HG03135 (cell line): ENCODE measurements at regions not wholly inside any gene's neighbourhood (a gene's known extent, or its start where the extent isn't known, plus 50 kb on each side); places are given as distances from the start of the nearest gene placed in this dataset.

Experiments used
- ATAC-seq: cut with Tn5 transposase; IDR thresholded peaks from one replicate; pipeline ENCODE4 v1.9.1; 2021; ENCODE audit warnings: mild to moderate bottlenecking, moderate library complexity; ENCODE audit not compliant: unreplicated experiment

- no peak for ATAC-seq
Observed at GRCh38 chr18:65415098-65415497, 335.7 kb upstream of the CDH7 start.

GRCh38 chr18:65414501-65414900, 336.3 kb upstream of the CDH7 start:
- ATAC-seq, result no peak

GRCh38 chr18:65411061-65411460, 339.8 kb upstream of the CDH7 start:
- ATAC-seq, result no peak

- ATAC-seq, result no peak
Observed at GRCh38 chr18:65409261-65409660, 341.6 kb upstream of the CDH7 start.

- ATAC-seq, result no peak
Observed at GRCh38 chr18:65403534-65403933, 347.3 kb upstream of the CDH7 start.

- no peak for ATAC-seq
Observed at GRCh38 chr18:65399091-65399490, 351.7 kb upstream of the CDH7 start.

- ATAC-seq, result no peak
Observed at GRCh38 chr18:65398347-65399075, 352.3 kb upstream of the CDH7 start.

- ATAC-seq, result no peak
Observed at GRCh38 chr18:65380986-65381385, 369.8 kb upstream of the CDH7 start.

- ATAC-seq, result no peak
Observed at GRCh38 chr18:65380571-65380970, 370.2 kb upstream of the CDH7 start.

GRCh38 chr18:65372904-65373303, 377.9 kb upstream of the CDH7 start:
- ATAC-seq, result no peak

GRCh38 chr18:65365245-65365980, 385.4 kb upstream of the CDH7 start:
- no peak for ATAC-seq

GRCh38 chr18:65363911-65364632, 386.7 kb upstream of the CDH7 start:
- ATAC-seq, result no peak

- ATAC-seq, result no peak
Observed at GRCh38 chr18:65363011-65363410, 387.8 kb upstream of the CDH7 start.

- ATAC-seq, result no peak
Observed at GRCh38 chr18:65359479-65359878, 391.3 kb upstream of the CDH7 start.

GRCh38 chr18:65358306-65358705, 392.5 kb upstream of the CDH7 start:
- ATAC-seq, result no peak

GRCh38 chr18:65352186-65352585, 398.6 kb upstream of the CDH7 start:
- ATAC-seq, result no peak

GRCh38 chr18:65349635-65350034, 401.2 kb upstream of the CDH7 start:
- ATAC-seq, result no peak

GRCh38 chr18:65347446-65347845, 403.4 kb upstream of the CDH7 start:
- no peak for ATAC-seq

- ATAC-seq, result no peak
Observed at GRCh38 chr18:65346086-65346485, 404.7 kb upstream of the CDH7 start.

GRCh38 chr18:65343571-65343970, 407.2 kb upstream of the CDH7 start:
- no peak for ATAC-seq

GRCh38 chr18:65336411-65336810, 414.4 kb upstream of the CDH7 start:
- ATAC-seq, result no peak

- ATAC-seq, result no peak
Observed at GRCh38 chr18:65329010-65329409, 421.8 kb upstream of the CDH7 start.
